Upper lobe of left lung (tissue), 6 donors: ENCODE measurements at regions not wholly inside any gene's neighbourhood (a gene's known extent, or its start where the extent isn't known, plus 50 kb on each side); places are given as distances from the start of the nearest gene placed in this dataset.

Experiments
- ATAC-seq, 2 donors: fragments of 200-7000 bp; cut with Tn5 transposase; one replicate each; pipeline ENCODE4 v1.9.1; 2022; ENCODE audit warnings: mild to moderate bottlenecking in 2 of 2, moderate library complexity in 2 of 2; ENCODE audit not compliant: low FRiP score in 2 of 2
- DNase-seq, 2 donors: peaks; one replicate each; pipeline ENCODE4 v3.0.0-alpha.2; 2019 to 2020
- H3K27ac ChIP-seq, 4 donors: fragments of 200-600 bp; sonication (generic); one replicate each; pipeline ENCODE4 v1.5.1; 2016 to 2019
- H3K27me3 ChIP-seq, 4 donors: fragments of 200-600 bp; sonication (generic); one replicate each; pipeline ENCODE4 v1.5.1; 2017 to 2019
- H3K36me3 ChIP-seq, 4 donors: fragments of 200-600 bp; sonication (generic); one replicate each; pipeline ENCODE4 v1.5.1; 2016 to 2019
- H3K4me1 ChIP-seq, 4 donors: fragments of 200-600 bp; sonication (generic); one replicate each; pipeline ENCODE4 v1.5.1; 2018 to 2019
- H3K4me3 ChIP-seq, 4 donors: fragments of 200-600 bp; sonication (generic); one replicate each; pipeline ENCODE4 v1.5.1; 2017 to 2019; ENCODE audit warnings: mild to moderate bottlenecking in 2 of 4, moderate library complexity in 1 of 4
- H3K9me3 ChIP-seq, 4 donors: fragments of 200-600 bp; sonication (generic); one replicate each; pipeline ENCODE4 v1.5.1; 2018 to 2019
- EP300 ChIP-seq, 4 donors: sonication (generic); formaldehyde crosslinking; IDR thresholded peaks; one replicate each; pipeline ENCODE4 v1.5.1; 2017; ENCODE audit warnings: antibody characterized with exemption in 4 of 4, control low read depth in 2 of 4
- POLR2A ChIP-seq, 4 donors: fragments of 450-650 bp; IDR thresholded peaks; one replicate each; pipeline ENCODE4 v1.5.1; 2016 to 2017; ENCODE audit warnings: antibody characterized with exemption in 4 of 4, mild to moderate bottlenecking in 2 of 4
- POLR2AphosphoS5 ChIP-seq, 2 donors: sonication (generic); formaldehyde crosslinking; IDR thresholded peaks; one replicate each; pipeline ENCODE4 v1.5.1; 2017; ENCODE audit warnings: antibody characterized with exemption in 2 of 2
- WGBS, 2 donors: methylation state at CpG; one replicate each; pipeline ENCODE4 v1.1.5; 2017 to 2018; 5-methylcytosine and 5-hydroxymethylcytosine counted together
- TF ChIP-seq, protein P1 (sequence below), 6 experiments: fragments of 450-650 bp in 4 of 6; fragments of 200-600 bp in 2 of 6; sonication (generic) in 2 of 6; IDR thresholded peaks; one replicate each; pipeline ENCODE4 v1.5.1; 2016 to 2019; ENCODE audit warnings: antibody characterized with exemption in 6 of 6
- donor health status: DM: no; HTN: no; CAD: no; lungs with moderate emphysema.
- donor health status: DM: no; HTN: yes; CAD: no; lungs with severe emphysema.

GRCh38 chr7:28300488-28300887 lies 111.8 kb upstream of the CREB5 start:
- DNase-seq (no peak), ATAC-seq (peak in 1 of 2 donors; percentile 39)
- 61 to 66% methylated on average over 5 of the region's 5 CpGs for WGBS, 2 donors
- Histone ChIP-seq H3K4me3 (no peak overlapping the region), H3K9me3 (no peaks in the 10 kb centered on the region), H3K4me1 (no peaks in the 10 kb centered on the region), H3K27ac (no peak overlapping the region), H3K27me3 (no peaks in the 10 kb centered on the region), H3K36me3 (no peaks in the 10 kb centered on the region)
- TF ChIP-seq, protein P1, sequence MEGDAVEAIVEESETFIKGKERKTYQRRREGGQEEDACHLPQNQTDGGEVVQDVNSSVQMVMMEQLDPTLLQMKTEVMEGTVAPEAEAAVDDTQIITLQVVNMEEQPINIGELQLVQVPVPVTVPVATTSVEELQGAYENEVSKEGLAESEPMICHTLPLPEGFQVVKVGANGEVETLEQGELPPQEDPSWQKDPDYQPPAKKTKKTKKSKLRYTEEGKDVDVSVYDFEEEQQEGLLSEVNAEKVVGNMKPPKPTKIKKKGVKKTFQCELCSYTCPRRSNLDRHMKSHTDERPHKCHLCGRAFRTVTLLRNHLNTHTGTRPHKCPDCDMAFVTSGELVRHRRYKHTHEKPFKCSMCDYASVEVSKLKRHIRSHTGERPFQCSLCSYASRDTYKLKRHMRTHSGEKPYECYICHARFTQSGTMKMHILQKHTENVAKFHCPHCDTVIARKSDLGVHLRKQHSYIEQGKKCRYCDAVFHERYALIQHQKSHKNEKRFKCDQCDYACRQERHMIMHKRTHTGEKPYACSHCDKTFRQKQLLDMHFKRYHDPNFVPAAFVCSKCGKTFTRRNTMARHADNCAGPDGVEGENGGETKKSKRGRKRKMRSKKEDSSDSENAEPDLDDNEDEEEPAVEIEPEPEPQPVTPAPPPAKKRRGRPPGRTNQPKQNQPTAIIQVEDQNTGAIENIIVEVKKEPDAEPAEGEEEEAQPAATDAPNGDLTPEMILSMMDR (IDR thresholded peaks at IDR 0.05) = no peak
- TF ChIP-seq POLR2A (IDR thresholded peaks at IDR 0.05) (no peak), POLR2AphosphoS5 (IDR thresholded peaks at IDR 0.05) (no peak), EP300 (IDR thresholded peaks at IDR 0.05) (no peak)

DNA sequence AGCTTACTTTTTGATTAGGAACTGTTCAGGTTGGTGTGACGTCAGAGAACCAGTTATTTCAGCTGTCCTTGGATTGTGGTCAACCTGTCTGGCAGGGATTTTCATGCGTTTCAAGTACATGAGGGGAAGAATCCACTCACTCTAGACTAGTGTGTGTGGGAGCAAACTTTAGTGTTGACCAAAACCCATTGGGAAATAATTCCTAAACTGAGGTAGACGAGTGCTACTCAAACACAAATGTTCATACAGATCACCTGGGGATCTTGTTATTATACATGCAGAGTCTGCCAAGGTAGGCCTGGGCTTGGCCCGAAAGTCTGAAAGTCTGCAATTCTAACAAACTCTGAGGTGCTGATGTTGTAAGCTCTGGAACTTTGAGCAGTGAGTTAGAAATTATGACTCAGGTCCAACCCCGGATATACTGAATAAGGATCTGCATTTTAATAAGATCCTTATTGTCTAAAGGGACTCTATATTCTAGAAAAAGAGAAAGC lies 111.1 kb upstream of the CREB5 start:
- no peaks in the 10 kb centered on the region for H3K9me3 ChIP-seq
- H3K4me1 ChIP-seq = no peaks in the 10 kb centered on the region
- ATAC-seq (peak; percentile 77 to 82), DNase-seq (peak in 1 of 2 donors; percentile 68)
- no peaks in the 10 kb centered on the region for H3K36me3 ChIP-seq
- H3K27me3 ChIP-seq = no peaks in the 10 kb centered on the region
- 63% methylated on average over 5 of the region's 5 CpGs for WGBS, 2 donors
- H3K27ac ChIP-seq = no peak overlapping the region
- TF ChIP-seq, protein P1 (IDR thresholded peaks at IDR 0.05) = no peak
- TF ChIP-seq POLR2A (IDR thresholded peaks at IDR 0.05) = no peak
- peak in 1 of 4 donors; percentile 61 for TF ChIP-seq EP300 (IDR thresholded peaks at IDR 0.05)
- no peak for TF ChIP-seq POLR2AphosphoS5 (IDR thresholded peaks at IDR 0.05)
- no peak overlapping the region for H3K4me3 ChIP-seq

GRCh38 chr7:28304290-28304689 lies 108.0 kb upstream of the CREB5 start:
- Histone ChIP-seq H3K36me3 (no peaks in the 10 kb centered on the region), H3K9me3 (no peaks in the 10 kb centered on the region), H3K4me1 (no peaks in the 10 kb centered on the region), H3K4me3 (no peak overlapping the region), H3K27me3 (no peaks in the 10 kb centered on the region), H3K27ac (no peak overlapping the region)
- no peak for TF ChIP-seq POLR2A (IDR thresholded peaks at IDR 0.05)
- no peak for TF ChIP-seq POLR2AphosphoS5 (IDR thresholded peaks at IDR 0.05)
- TF ChIP-seq EP300 (IDR thresholded peaks at IDR 0.05) = no peak
- TF ChIP-seq, protein P1 (IDR thresholded peaks at IDR 0.05) = no peak
- DNase-seq (no peak), ATAC-seq (no peak)

- Histone ChIP-seq H3K4me1 (no peaks in the 10 kb centered on the region), H3K9me3 (no peaks in the 10 kb centered on the region), H3K27me3 (no peaks in the 10 kb centered on the region), H3K27ac (no peak overlapping the region), H3K36me3 (no peaks in the 10 kb centered on the region), H3K4me3 (no peak overlapping the region)
- ATAC-seq = no peak
- DNase-seq = no peak
- TF ChIP-seq, protein P1 (IDR thresholded peaks at IDR 0.05) = no peak
- TF ChIP-seq EP300 (IDR thresholded peaks at IDR 0.05) (no peak), POLR2A (IDR thresholded peaks at IDR 0.05) (no peak), POLR2AphosphoS5 (IDR thresholded peaks at IDR 0.05) (no peak)
- 66 to 76% methylated on average over 4 of the region's 4 CpGs for WGBS, 2 donors
Measured at GRCh38 chr7:28309704-28310459, 102.4 kb upstream of the CREB5 start.

DNA sequence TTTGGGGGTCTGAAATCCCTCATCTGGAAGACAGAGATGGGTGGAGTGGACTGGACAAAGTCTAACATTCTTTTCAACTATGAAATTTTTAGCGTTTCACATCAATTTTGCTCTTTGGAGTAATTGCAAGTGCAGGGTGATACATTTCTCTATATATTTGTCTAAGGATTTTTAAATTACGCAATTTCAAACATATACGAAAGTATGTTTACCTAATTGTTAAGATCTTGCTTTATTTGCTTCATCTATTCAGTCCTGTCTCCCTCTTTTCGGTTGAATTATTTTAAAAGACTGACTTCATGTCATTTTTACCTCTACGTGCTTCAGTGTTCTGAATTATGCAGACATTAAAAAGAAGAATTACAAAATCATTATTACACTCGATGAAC lies 101.9 kb upstream of the CREB5 start:
- TF ChIP-seq POLR2AphosphoS5 (IDR thresholded peaks at IDR 0.05) (no peak), POLR2A (IDR thresholded peaks at IDR 0.05) (no peak), EP300 (IDR thresholded peaks at IDR 0.05) (no peak)
- TF ChIP-seq, protein P1 (IDR thresholded peaks at IDR 0.05) = no peak
- Histone ChIP-seq H3K36me3 (no peaks in the 10 kb centered on the region), H3K27ac (no peak overlapping the region), H3K4me3 (no peak overlapping the region), H3K9me3 (no peaks in the 10 kb centered on the region), H3K27me3 (no peaks in the 10 kb centered on the region), H3K4me1 (no peaks in the 10 kb centered on the region)
- 80 to 85% methylated on average over 6 of the region's 6 CpGs for WGBS, 2 donors
- DNase-seq (no peak), ATAC-seq (no peak)
